CD14-positive monocyte (primary cell): ENCODE measurements at regions not wholly inside any gene's neighbourhood (a gene's known extent, or its start where the extent isn't known, plus 50 kb on each side); places are given as distances from the start of the nearest gene placed in this dataset.

Experiments used
- DNase-seq, 3 donors: peaks; one replicate each; pipeline ENCODE4 v3.0.0-alpha.2; 2011 to 2022
- H2AFZ ChIP-seq: 2 replicates; pipeline ENCODE4 v1.6.0; 2012; ENCODE audit warnings: mild to moderate bottlenecking, low read depth, low read length, inconsistent platforms; ENCODE audit not compliant: insufficient read depth, poor library complexity, severe bottlenecking
- H3K27ac ChIP-seq, 2 donors: 1 replicate in 1 of 2; 2 replicates in 1 of 2; pipeline ENCODE4 v1.5.1; 2012 to 2013; ENCODE audit warnings: low read length in 2 of 2, control low read depth in 1 of 2, inconsistent platforms in 1 of 2, low read depth in 1 of 2, mild to moderate bottlenecking in 1 of 2
- H3K27me3 ChIP-seq, 2 donors: one replicate each; pipeline versions ENCODE4 v1.6.0 to v1.6.1; 2011 to 2013; ENCODE audit warnings: low read length in 2 of 2; ENCODE audit not compliant: control insufficient read depth in 2 of 2, insufficient read depth in 2 of 2
- H3K36me3 ChIP-seq, 2 donors: replicated peaks in 1 of 2; 1 replicate in 1 of 2; 2 replicates in 1 of 2; pipeline versions ENCODE4 v1.5.1 to v1.6.1; 2012 to 2013; ENCODE audit warnings: low read length in 2 of 2, control low read depth in 1 of 2, inconsistent platforms in 1 of 2, mild to moderate bottlenecking in 1 of 2; ENCODE audit not compliant: insufficient read depth in 2 of 2, control insufficient read depth in 1 of 2
- H3K4me1 ChIP-seq, 2 donors: 1 replicate in 1 of 2; 2 replicates in 1 of 2; pipeline versions ENCODE4 v1.5.1 to v1.6.1; 2012 to 2013; ENCODE audit warnings: low read length in 2 of 2, control low read depth in 1 of 2, inconsistent platforms in 1 of 2, mild to moderate bottlenecking in 1 of 2, moderate library complexity in 1 of 2; ENCODE audit not compliant: insufficient read depth in 2 of 2, control insufficient read depth in 1 of 2
- H3K4me2 ChIP-seq: replicated peaks from 2 replicates; pipeline ENCODE3; 2012; ENCODE audit warnings: low read length, moderate library complexity, mild to moderate bottlenecking; ENCODE audit not compliant: poor library complexity, severe bottlenecking; ENCODE audit errors: extremely low read depth
- H3K4me3 ChIP-seq, 3 experiments: fragments of 200-600 bp in 1 of 3; sonication (generic) in 1 of 3; replicated peaks in 1 of 3; 1 replicate in 2 of 3; 2 replicates in 1 of 3; pipeline ENCODE4 v1.5.1; 2011 to 2013; ENCODE audit warnings: low read length in 3 of 3, mild to moderate bottlenecking in 3 of 3, control low read depth in 2 of 3, low read depth in 2 of 3, inconsistent platforms in 1 of 3, moderate library complexity in 1 of 3
- H3K79me2 ChIP-seq: 2 replicates; pipeline ENCODE4 v1.6.0; 2012; ENCODE audit warnings: mild to moderate bottlenecking, control low read depth, inconsistent platforms, low read length, moderate library complexity; ENCODE audit not compliant: insufficient read depth
- H3K9ac ChIP-seq: 2 replicates; pipeline ENCODE4 v1.6.0; 2017; ENCODE audit warnings: low read length, mild to moderate bottlenecking; ENCODE audit not compliant: insufficient read depth, poor library complexity, severe bottlenecking
- H3K9me3 ChIP-seq, 2 donors: replicated peaks in 1 of 2; 1 replicate in 1 of 2; 2 replicates in 1 of 2; pipeline versions ENCODE4 v1.5.1 to v1.6.1; 2012 to 2013; ENCODE audit warnings: low read length in 2 of 2, control low read depth in 1 of 2; ENCODE audit not compliant: control insufficient read depth in 1 of 2, insufficient read depth in 1 of 2
- H4K20me1 ChIP-seq: 2 replicates; pipeline ENCODE4 v1.6.0; 2012; ENCODE audit warnings: mild to moderate bottlenecking, low read length, control low read depth, moderate library complexity; ENCODE audit not compliant: insufficient read depth
- H3K27ac Mint-ChIP-seq, 7 donors: one replicate each; pipeline ENCODE4 v1.8.0; 2020; ENCODE audit warnings: mild to moderate bottlenecking in 7 of 7, mixed read lengths in 7 of 7, moderate library complexity in 6 of 7, inconsistent platforms in 2 of 7
- H3K27me3 Mint-ChIP-seq, 3 donors: one replicate each; pipeline ENCODE4 v1.8.0; 2021 to 2022; ENCODE audit warnings: low read depth in 3 of 3, mild to moderate bottlenecking in 3 of 3, mixed read lengths in 3 of 3, moderate library complexity in 3 of 3, inconsistent platforms in 1 of 3
- H3K36me3 Mint-ChIP-seq, 2 donors: one replicate each; pipeline ENCODE4 v1.8.0; 2020; ENCODE audit warnings: mixed read lengths in 2 of 2, inconsistent platforms in 1 of 2, mild to moderate bottlenecking in 1 of 2
- H3K4me1 Mint-ChIP-seq: one replicate; pipeline ENCODE4 v1.8.0; 2020; ENCODE audit warnings: mild to moderate bottlenecking, mixed read lengths
- H3K4me3 Mint-ChIP-seq, 2 donors: one replicate each; pipeline ENCODE4 v1.8.0; 2020; ENCODE audit warnings: mild to moderate bottlenecking in 2 of 2, mixed read lengths in 2 of 2, moderate library complexity in 1 of 2
- H3K9me3 Mint-ChIP-seq, 7 donors: one replicate each; pipeline ENCODE4 v1.8.0; 2020 to 2022; ENCODE audit warnings: mixed read lengths in 7 of 7, mild to moderate bottlenecking in 6 of 7, moderate library complexity in 6 of 7, inconsistent platforms in 2 of 7
- WGBS: methylation state at CpG from one replicate; pipeline ENCODE4 v1.1.5; 2013; ENCODE audit warnings: missing lambda C conversion rate; ENCODE audit not compliant: insufficient coverage; 5-methylcytosine and 5-hydroxymethylcytosine counted together
- intact Hi-C, 2 donors: fragments of 100-400 bp; cut with micrococcal nuclease; formaldehyde crosslinking; loops; one replicate each; pipeline versions ENCODE4 v1.15.0 to v1.15.1; 2023
- TF ChIP-seq, protein P1 (sequence below): fragments of 200-600 bp; IDR thresholded peaks from one replicate; pipeline ENCODE4 v1.8.0; 2022; ENCODE audit warnings: antibody characterized with exemption, mild to moderate bottlenecking

DNA sequence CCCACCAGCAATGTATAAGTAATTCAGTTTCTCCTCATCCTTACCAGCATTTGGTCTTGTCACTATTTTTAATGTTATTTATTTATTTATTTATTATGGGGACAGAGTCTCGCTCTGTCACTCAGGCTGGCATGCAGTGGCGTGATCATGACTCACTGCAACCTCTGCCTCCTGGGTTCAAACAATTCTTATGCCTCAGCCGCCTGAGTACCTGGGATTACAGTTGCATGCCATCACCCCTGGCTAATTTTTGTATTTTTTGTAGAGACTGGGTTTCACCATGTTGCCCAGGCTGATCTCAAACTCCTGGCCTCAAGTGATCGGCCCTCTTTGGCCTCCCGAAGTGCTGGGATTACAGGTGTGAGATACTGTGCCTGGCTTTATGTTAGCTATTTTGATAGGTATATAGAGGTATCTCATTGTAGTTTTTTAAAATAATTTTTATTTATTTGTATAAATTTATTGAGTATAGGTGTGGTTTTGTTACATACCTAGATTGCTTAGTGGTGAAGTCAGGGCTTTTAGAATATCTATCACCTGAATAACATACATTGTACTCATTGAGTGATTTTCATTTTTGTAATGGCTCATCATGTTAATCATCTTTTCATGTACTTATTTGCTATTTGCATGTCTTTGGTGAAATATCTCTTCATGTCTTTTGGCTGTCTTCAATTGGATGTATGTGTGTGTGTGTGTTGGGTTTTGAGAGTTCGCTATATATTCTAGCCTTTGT lies 53.3 kb downstream of the TANC2 start:
- H3K27me3 ChIP-seq, result no peaks in the 10 kb centered on the region
- no peaks in the 10 kb centered on the region for H3K4me1 Mint-ChIP-seq
- H3K4me2 ChIP-seq, result no peak overlapping the region
- H4K20me1 ChIP-seq, result no peaks in the 10 kb centered on the region
- DNase-seq, result no peak
- no peaks in the 10 kb centered on the region for H3K79me2 ChIP-seq
- intact Hi-C loops, result no loop called here
- H3K27me3 Mint-ChIP-seq, result peaks cover 0 to 2% (median 2%) of the 10 kb centered on the region in 3 donors
- no peak overlapping the region for H3K9ac ChIP-seq
- WGBS, result 97% methylated on average over 4 of the region's 6 CpGs
- H3K36me3 ChIP-seq, result no peaks in the 10 kb centered on the region
- H3K27ac Mint-ChIP-seq, result peak overlapping the region in 1 of 7 donors; percentile 3
- H3K4me3 Mint-ChIP-seq, result no peak overlapping the region
- no peak overlapping the region for H3K27ac ChIP-seq
- no peaks in the 10 kb centered on the region for H3K36me3 Mint-ChIP-seq
- no peak overlapping the region for H3K4me3 ChIP-seq
- no peaks in the 10 kb centered on the region for H3K4me1 ChIP-seq
- H3K9me3 Mint-ChIP-seq, result peaks cover 0 to 9% (median 4%) of the 10 kb centered on the region in 7 donors
- TF ChIP-seq, protein P1, sequence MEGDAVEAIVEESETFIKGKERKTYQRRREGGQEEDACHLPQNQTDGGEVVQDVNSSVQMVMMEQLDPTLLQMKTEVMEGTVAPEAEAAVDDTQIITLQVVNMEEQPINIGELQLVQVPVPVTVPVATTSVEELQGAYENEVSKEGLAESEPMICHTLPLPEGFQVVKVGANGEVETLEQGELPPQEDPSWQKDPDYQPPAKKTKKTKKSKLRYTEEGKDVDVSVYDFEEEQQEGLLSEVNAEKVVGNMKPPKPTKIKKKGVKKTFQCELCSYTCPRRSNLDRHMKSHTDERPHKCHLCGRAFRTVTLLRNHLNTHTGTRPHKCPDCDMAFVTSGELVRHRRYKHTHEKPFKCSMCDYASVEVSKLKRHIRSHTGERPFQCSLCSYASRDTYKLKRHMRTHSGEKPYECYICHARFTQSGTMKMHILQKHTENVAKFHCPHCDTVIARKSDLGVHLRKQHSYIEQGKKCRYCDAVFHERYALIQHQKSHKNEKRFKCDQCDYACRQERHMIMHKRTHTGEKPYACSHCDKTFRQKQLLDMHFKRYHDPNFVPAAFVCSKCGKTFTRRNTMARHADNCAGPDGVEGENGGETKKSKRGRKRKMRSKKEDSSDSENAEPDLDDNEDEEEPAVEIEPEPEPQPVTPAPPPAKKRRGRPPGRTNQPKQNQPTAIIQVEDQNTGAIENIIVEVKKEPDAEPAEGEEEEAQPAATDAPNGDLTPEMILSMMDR, result no peak
- H2AFZ ChIP-seq, result no peak overlapping the region
- no peaks in the 10 kb centered on the region for H3K9me3 ChIP-seq

DNA sequence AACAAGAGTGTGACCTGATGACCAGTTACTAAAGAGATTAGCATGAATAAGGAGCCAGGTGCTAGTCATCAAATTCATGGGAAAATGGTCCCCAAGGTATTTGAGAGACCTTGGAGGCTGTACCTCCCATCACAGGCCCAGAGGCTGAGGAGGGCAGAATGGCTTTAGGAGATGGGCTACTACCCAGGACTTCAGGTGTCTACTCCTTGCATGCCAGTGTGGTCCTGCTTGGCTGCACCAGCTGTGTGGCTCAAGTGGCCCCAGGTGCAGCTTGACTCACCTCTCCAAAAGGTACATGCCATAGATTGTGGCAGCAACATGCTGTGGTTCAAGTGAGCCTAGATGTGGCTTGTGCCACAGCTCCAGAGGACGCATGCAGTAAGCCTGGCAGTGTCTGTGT lies 56.5 kb downstream of the TANC2 start:
- Histone ChIP-seq H3K4me3 (no peak overlapping the region), H3K4me2 (no peak overlapping the region), H3K9ac (no peak overlapping the region), H3K36me3 (no peaks in the 10 kb centered on the region), H3K79me2 (no peaks in the 10 kb centered on the region), H3K4me1 (no peaks in the 10 kb centered on the region), H3K27me3 (no peaks in the 10 kb centered on the region), H2AFZ (no peak overlapping the region), H4K20me1 (no peaks in the 10 kb centered on the region), H3K9me3 (no peaks in the 10 kb centered on the region), H3K27ac (no peak overlapping the region)
- WGBS, result 67% methylated on average over 1 of the region's 1 CpG
- Mint-ChIP-seq H3K36me3 (no peaks in the 10 kb centered on the region), H3K27ac (no peak overlapping the region), H3K27me3 (peaks cover 0 to 2% (median 0%) of the 10 kb centered on the region in 3 donors), H3K9me3 (peaks cover 0 to 9% (median 4%) of the 10 kb centered on the region in 7 donors), H3K4me1 (no peaks in the 10 kb centered on the region), H3K4me3 (no peak overlapping the region)
- TF ChIP-seq, protein P1, result no peak
- DNase-seq, result no peak
- intact Hi-C loops, result no loop called here
